DOHH2 (cell line): ENCODE measurements at regions not wholly inside any gene's neighbourhood (a gene's known extent, or its start where the extent isn't known, plus 50 kb on each side); places are given as distances from the start of the nearest gene placed in this dataset.
A peak's percentile ranks its signal among the peaks of the same experiment; 100 is the strongest.

Experiments
- H3F3A ChIP-seq: fragments of 200-600 bp; sonication (generic), shearing (Covaris generic); 2 replicates; pipeline ENCODE4 v1.6.0; 2016; ENCODE audit warnings: antibody characterized with exemption, mild to moderate bottlenecking; ENCODE audit not compliant: control insufficient read depth, insufficient read depth
- H3K27ac ChIP-seq: fragments of 200-600 bp; sonication (generic); 2 replicates; pipeline ENCODE4 v1.5.1; 2014; ENCODE audit warnings: low read depth, mild to moderate bottlenecking, low read length, moderate library complexity
- H3K27me3 ChIP-seq: fragments of 200-600 bp; sonication (generic); 2 replicates; pipeline ENCODE4 v1.6.1; 2014; ENCODE audit warnings: mild to moderate bottlenecking, low read length, mixed read lengths; ENCODE audit not compliant: control insufficient read depth
- H3K36me3 ChIP-seq: fragments of 200-600 bp; sonication (generic); 2 replicates; pipeline ENCODE4 v1.6.1; 2014; ENCODE audit warnings: mild to moderate bottlenecking, low read length, moderate library complexity, mixed read lengths; ENCODE audit not compliant: control insufficient read depth
- H3K4me1 ChIP-seq: fragments of 200-600 bp; sonication (generic); 2 replicates; pipeline ENCODE4 v1.6.1; 2014; ENCODE audit warnings: mild to moderate bottlenecking, low read length, mixed read lengths; ENCODE audit not compliant: control insufficient read depth
- H3K4me2 ChIP-seq: fragments of 200-600 bp; sonication (generic); 2 replicates; pipeline ENCODE4 v1.6.0; 2014; ENCODE audit warnings: mild to moderate bottlenecking, low read length, moderate library complexity
- H3K4me3 ChIP-seq: fragments of 200-600 bp; sonication (generic); 2 replicates; pipeline ENCODE4 v1.5.1; 2014; ENCODE audit warnings: mild to moderate bottlenecking, low read length, mixed read lengths
- H3K79me2 ChIP-seq: fragments of 200-600 bp; sonication (generic); 2 replicates; pipeline ENCODE4 v1.6.1; 2014; ENCODE audit warnings: mild to moderate bottlenecking, low read length, mixed read lengths; ENCODE audit not compliant: control insufficient read depth
- H3K9me2 ChIP-seq: fragments of 200-600 bp; sonication (generic); replicated peaks from 2 replicates; pipeline ENCODE4 v1.6.1; 2014; ENCODE audit warnings: mild to moderate bottlenecking, low read length, mixed read lengths; ENCODE audit not compliant: control insufficient read depth
- H3K9me3 ChIP-seq: fragments of 200-600 bp; sonication (generic); 2 replicates; pipeline ENCODE4 v1.6.1; 2014; ENCODE audit warnings: antibody characterized with exemption, low read length, mixed read lengths; ENCODE audit not compliant: control insufficient read depth, insufficient read depth
- H4K20me1 ChIP-seq: fragments of 200-600 bp; sonication (generic); 2 replicates; pipeline ENCODE4 v1.6.0; 2014; ENCODE audit warnings: low read depth, mild to moderate bottlenecking, antibody characterized with exemption, low read length, moderate library complexity; ENCODE audit not compliant: control insufficient read depth, insufficient read depth
- CTCF ChIP-seq: fragments of 200-600 bp; sonication (generic); IDR thresholded peaks from one replicate; pipeline ENCODE4 v1.5.1; 2014; ENCODE audit warnings: antibody characterized with exemption, mild to moderate bottlenecking, low read depth, low read length; ENCODE audit not compliant: poor library complexity, severe bottlenecking
- EZH2phosphoT487 ChIP-seq: fragments of 200-600 bp; sonication (generic); IDR thresholded peaks from 2 replicates; pipeline ENCODE4 v1.6.1; 2017; ENCODE audit warnings: borderline replicate concordance, mild to moderate bottlenecking, antibody characterized with exemption, low read length, moderate library complexity, mixed read lengths

- no peaks in the 10 kb centered on the region for H3K27me3 ChIP-seq
- no peaks in the 10 kb centered on the region; the same call in 1 of the 2 replicates for H3K9me3 ChIP-seq
- H3K79me2 ChIP-seq = no peaks in the 10 kb centered on the region
- H3K4me3 ChIP-seq = peak overlapping the region; percentile 59
- H3F3A ChIP-seq = peaks cover 18% of the 10 kb centered on the region
- peaks cover 3% of the 10 kb centered on the region; the same call in 1 of the 2 replicates for H3K36me3 ChIP-seq
- peak overlapping the region; percentile 75 for H3K4me2 ChIP-seq
- H3K27ac ChIP-seq = peak overlapping the region; percentile 95
- H3K9me2 ChIP-seq = no peaks in the 10 kb centered on the region
- no peaks in the 10 kb centered on the region for H4K20me1 ChIP-seq
- TF ChIP-seq EZH2phosphoT487 = no peak
- no peak for TF ChIP-seq CTCF
- H3K4me1 ChIP-seq = peaks cover 65% of the 10 kb centered on the region
Measured at GRCh38 chr18:4638680-4639079, 183.6 kb upstream of the DLGAP1 start.

- H4K20me1 ChIP-seq = no peaks in the 10 kb centered on the region
- H3K27ac ChIP-seq = peak overlapping the region; percentile 95
- peak overlapping the region; percentile 75 for H3K4me2 ChIP-seq
- H3K9me3 ChIP-seq = peaks cover 1% of the 10 kb centered on the region; the same call in 1 of the 2 replicates
- H3K27me3 ChIP-seq = no peaks in the 10 kb centered on the region
- peaks cover 65% of the 10 kb centered on the region for H3K4me1 ChIP-seq
- H3K36me3 ChIP-seq = peaks cover 3% of the 10 kb centered on the region; the same call in 1 of the 2 replicates
- H3F3A ChIP-seq = peaks cover 18% of the 10 kb centered on the region
- TF ChIP-seq EZH2phosphoT487 (no peak), CTCF (no peak)
- peak overlapping the region; percentile 59 for H3K4me3 ChIP-seq
- no peaks in the 10 kb centered on the region for H3K9me2 ChIP-seq
- no peaks in the 10 kb centered on the region for H3K79me2 ChIP-seq
Measured at GRCh38 chr18:4637876-4638275, 182.8 kb upstream of the DLGAP1 start.

- Histone ChIP-seq H3K4me1 (peaks cover 59% of the 10 kb centered on the region), H4K20me1 (no peaks in the 10 kb centered on the region), H3K9me2 (no peaks in the 10 kb centered on the region), H3K4me2 (peak overlapping the region; percentile 75), H3K27ac (peak overlapping the region; percentile 95), H3K4me3 (peak overlapping the region; percentile 59), H3F3A (peaks cover 18% of the 10 kb centered on the region), H3K9me3 (peaks cover 3% of the 10 kb centered on the region; the same call in 1 of the 2 replicates), H3K79me2 (no peaks in the 10 kb centered on the region), H3K36me3 (peaks cover 3% of the 10 kb centered on the region; the same call in 1 of the 2 replicates), H3K27me3 (no peaks in the 10 kb centered on the region)
- TF ChIP-seq CTCF (no peak), EZH2phosphoT487 (no peak)
Measured at GRCh38 chr18:4636967-4637366, 181.9 kb upstream of the DLGAP1 start.
